ENCODE measurements at regions not wholly inside any gene's neighbourhood (a gene's known extent, or its start where the extent isn't known, plus 50 kb on each side); places are given as distances from the start of the nearest gene placed in this dataset.

DNA sequence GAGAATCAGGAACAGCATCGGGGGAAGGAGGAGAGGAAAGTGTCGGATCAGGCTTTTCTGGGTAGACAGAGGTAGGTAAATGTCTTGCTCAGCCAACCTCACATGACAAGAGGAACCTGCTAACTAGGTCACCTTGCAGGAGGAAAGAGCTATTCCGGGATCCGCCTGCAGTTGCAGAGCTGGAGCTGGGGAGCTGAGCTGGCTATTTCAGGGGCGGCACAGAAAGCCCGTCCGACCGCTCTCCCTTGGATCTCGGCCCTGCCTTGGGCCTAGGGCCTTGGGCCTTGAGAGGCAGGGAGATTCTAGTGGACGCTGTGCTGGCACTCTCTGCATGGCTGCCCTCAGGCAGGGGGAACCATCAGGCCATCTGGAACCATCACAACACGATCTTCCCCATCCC, 56.5 kb upstream of the CTPS1 start:
- dilution Hi-C loops (cut with MboI; ENCODE audit: extremely low pct_ligation_motif_present, low sequenced_read_pairs) (no loop called here), intact Hi-C loops (cut with micrococcal nuclease) (no loop called here)
- no TSS peak for BruUV-seq (replicated peaks)
- Histone ChIP-seq H3K36me3 (ENCODE audit: control insufficient read depth in 2 of 2, extremely low read depth in 1 of 2, insufficient read depth in 2 of 2, low read length in 2 of 2) (no peaks in the 10 kb centered on the region), H3K4me2 (ENCODE audit: insufficient read depth, low read length) (no peak overlapping the region), H3K9me1 (replicated peaks; ENCODE audit: control insufficient read depth, extremely low read depth, insufficient read depth, low read length) (no peaks in the 10 kb centered on the region), H2AFZ (ENCODE audit: low read depth, low read length) (no peak overlapping the region), H3K27me3 (ENCODE audit: control insufficient read depth in 2 of 2, insufficient read depth in 2 of 2, low read length in 2 of 2) (peaks cover 2% of the 10 kb centered on the region in 2 experiments), H3K4me3 (replicated peaks in 1 of 3; ENCODE audit: insufficient read depth in 1 of 3, low read depth in 1 of 3, low read length in 3 of 3) (no peak overlapping the region), H3K9me3 (replicated peaks; ENCODE audit: control insufficient read depth, insufficient read depth, low read length) (no peaks in the 10 kb centered on the region), H3K4me1 (ENCODE audit: control insufficient read depth, extremely low read depth, insufficient read depth, low read length) (no peaks in the 10 kb centered on the region), H3K79me2 (ENCODE audit: control insufficient read depth, insufficient read depth, low read length) (no peaks in the 10 kb centered on the region), H4K20me1 (replicated peaks; ENCODE audit: control insufficient read depth, extremely low read depth, insufficient read depth, low read length) (no peaks in the 10 kb centered on the region), H3K27ac (ENCODE audit: insufficient read depth, low read depth, low read length) (no peak overlapping the region), H3K9ac (replicated peaks; ENCODE audit: extremely low read depth, insufficient read depth, low read length) (no peak overlapping the region)
- FAIRE-seq (no peak), DNase-seq (ENCODE audit: low read depth, low spot score) (no peak)
- POLR2A ChIA-PET = no interaction called here
- CTCF ChIA-PET = interaction anchor here (1.1 to 1.7 kb wide), 2 partner anchors 12 to 26 kb away, joined by 4 to 7 read pairs; no protein-coding TSS in a partner anchor
- TF ChIP-seq, protein P1, sequence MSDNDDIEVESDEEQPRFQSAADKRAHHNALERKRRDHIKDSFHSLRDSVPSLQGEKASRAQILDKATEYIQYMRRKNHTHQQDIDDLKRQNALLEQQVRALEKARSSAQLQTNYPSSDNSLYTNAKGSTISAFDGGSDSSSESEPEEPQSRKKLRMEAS (IDR thresholded peaks at IDR 0.05; ENCODE audit: insufficient read depth, insufficient read length) = no peak
- TF ChIP-seq, protein P2, sequence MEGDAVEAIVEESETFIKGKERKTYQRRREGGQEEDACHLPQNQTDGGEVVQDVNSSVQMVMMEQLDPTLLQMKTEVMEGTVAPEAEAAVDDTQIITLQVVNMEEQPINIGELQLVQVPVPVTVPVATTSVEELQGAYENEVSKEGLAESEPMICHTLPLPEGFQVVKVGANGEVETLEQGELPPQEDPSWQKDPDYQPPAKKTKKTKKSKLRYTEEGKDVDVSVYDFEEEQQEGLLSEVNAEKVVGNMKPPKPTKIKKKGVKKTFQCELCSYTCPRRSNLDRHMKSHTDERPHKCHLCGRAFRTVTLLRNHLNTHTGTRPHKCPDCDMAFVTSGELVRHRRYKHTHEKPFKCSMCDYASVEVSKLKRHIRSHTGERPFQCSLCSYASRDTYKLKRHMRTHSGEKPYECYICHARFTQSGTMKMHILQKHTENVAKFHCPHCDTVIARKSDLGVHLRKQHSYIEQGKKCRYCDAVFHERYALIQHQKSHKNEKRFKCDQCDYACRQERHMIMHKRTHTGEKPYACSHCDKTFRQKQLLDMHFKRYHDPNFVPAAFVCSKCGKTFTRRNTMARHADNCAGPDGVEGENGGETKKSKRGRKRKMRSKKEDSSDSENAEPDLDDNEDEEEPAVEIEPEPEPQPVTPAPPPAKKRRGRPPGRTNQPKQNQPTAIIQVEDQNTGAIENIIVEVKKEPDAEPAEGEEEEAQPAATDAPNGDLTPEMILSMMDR (IDR thresholded peaks at IDR 0.05; ENCODE audit: extremely low read depth in 1 of 2, insufficient read depth in 1 of 2, low read depth in 1 of 2, low read length in 2 of 2) = no peak
- TF ChIP-seq MYC (IDR thresholded peaks at IDR 0.05; ENCODE audit: low read depth, low read length) (no peak), EZH2 (IDR thresholded peaks at IDR 0.05; ENCODE audit: borderline replicate concordance, low read depth, low read length, severe bottlenecking) (no peak), FOS (IDR thresholded peaks at IDR 0.05; ENCODE audit: borderline replicate concordance, insufficient read depth, low read length) (no peak)
